ENCODE measurements at regions not wholly inside any gene's neighbourhood (a gene's known extent, or its start where the extent isn't known, plus 50 kb on each side); places are given as distances from the start of the nearest gene placed in this dataset.
A peak's percentile ranks its signal among the peaks of the same experiment; 100 is the strongest.
"Not testable (repeated sequence)": the region's sequence is repeated elsewhere in the genome, so short reads cannot be mapped to it uniquely, and the experiment has no call there.

DNA sequence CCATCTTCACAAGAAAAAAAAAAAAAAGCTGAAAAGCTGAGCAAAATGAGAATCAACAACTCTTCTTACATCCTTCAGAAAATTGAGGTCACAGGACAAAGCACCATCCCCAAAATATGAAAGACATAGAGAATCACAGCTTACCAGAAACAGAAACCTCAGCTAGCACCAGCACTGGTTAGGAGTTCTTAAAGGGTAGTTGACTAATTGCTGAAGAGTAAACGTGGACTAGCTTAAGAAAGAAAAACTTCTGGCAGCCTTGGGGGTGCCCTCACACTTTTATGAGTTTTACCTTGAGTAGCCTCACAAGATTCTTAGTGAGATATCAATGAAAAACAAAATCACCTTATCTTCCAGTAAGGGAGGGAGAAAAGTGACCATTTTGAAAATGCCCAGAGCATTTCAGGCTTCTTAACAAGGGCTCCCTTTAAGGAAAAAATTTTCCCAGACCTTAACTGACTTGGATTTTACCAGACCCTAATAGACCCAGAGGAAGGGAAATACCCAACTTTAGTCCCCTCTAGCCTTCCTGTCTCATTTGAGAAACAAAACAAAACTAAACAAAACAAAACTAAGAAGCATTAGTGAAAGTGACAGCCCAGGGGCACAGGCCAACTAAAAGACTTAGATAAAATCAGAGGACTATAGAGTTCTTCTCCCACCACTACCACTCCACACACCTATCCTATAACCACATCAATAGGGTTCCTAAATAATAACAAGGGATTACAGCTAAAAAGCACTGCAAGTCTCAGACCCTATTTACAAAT, 888.6 kb downstream of the DIAPH3 start:
- no peak overlapping the region for H3K4me3 ChIP-seq (ENCODE audit: low read length)
- DNase-seq (ENCODE audit: low read depth, low spot score), result no peak

DNA sequence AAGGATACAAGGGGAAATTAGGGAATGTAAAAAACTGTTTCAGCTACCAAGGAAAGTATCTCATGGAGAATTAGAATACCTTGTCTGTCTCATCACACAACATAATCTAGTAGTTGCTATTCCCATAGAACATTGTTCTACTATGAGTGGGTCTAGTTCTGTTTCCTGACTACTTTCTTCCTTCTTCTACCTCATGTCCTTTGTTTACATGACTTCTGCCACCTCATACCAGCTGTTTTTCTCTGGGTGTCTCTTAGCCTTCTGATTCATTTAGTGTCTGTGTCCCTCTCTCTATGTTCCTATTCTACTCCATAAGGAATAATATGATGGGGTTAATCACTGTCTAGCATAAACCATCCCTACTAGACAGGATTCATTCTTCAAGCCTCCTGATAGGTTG, 887.3 kb downstream of the DIAPH3 start:
- no peak for DNase-seq (ENCODE audit: low read depth, low spot score)
- no peak overlapping the region for H3K4me3 ChIP-seq (ENCODE audit: low read length)

DNA sequence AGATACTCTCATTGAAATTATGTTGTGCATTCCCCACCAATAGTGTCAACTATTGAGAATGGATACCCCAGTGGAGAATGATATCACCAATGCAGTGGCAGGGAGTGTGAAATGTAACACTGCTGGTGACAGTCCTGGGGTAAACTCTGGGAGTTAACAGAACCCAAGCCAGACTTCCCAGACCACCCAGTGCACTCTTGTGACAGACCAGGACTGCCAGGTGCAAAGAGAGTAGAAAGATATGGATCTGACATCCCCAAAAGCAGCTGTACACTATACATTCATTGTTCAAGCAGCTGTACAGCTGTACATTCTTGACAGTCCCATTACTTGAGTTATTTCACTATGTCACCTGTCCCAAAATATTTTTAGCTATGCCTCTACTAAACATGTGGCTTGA, 886.6 kb downstream of the DIAPH3 start:
- H3K4me3 ChIP-seq (ENCODE audit: low read length), result no peak overlapping the region

DNA sequence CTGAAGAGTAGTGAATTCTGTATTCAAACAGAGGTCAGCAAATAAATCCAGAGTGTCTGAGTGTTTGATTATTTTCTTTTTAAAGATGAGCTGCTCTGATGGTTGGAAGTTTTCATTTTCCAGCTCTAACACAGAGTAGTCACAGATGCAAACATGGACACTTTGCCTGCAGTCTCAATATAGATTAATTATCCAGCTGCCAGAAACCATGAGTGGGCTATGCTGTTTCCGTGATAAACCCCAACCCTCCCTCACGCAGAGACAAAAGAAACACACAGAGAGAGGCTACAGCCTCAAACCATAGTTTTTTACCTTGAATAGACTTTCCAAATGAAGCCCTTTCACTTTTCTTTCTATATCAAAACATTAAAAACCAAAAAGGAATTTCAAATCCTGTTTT, 884.7 kb downstream of the DIAPH3 start:
- DNase-seq (ENCODE audit: low read depth, low spot score), result no peak
- H3K4me3 ChIP-seq (ENCODE audit: low read length), result no peak overlapping the region

More for the DNA sequence above, 886.6 kb downstream of the DIAPH3 start:
- no peak for DNase-seq (ENCODE audit: low read depth, low spot score)

DNA sequence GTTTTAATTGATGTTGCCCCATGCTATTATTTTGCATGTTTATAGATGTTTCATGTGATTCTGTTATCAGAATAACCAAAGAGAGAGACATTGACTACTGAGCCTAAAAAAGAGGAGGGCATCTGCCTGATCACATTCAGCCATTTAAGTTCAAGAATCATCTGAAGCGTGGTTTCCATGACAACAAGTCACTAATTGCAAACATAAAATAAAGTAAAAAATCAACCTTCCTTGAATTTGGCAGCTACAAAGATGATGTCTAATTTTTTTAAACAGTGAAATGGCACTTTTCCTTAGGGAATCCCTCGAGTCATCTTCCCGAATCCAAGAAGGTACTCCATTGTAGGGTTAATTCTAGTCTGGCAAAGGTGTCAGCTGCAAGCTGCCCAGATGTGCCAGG, 884.2 kb downstream of the DIAPH3 start:
- no peak overlapping the region for H3K4me3 ChIP-seq (ENCODE audit: low read length)
- DNase-seq (ENCODE audit: low read depth, low spot score), result no peak

DNA sequence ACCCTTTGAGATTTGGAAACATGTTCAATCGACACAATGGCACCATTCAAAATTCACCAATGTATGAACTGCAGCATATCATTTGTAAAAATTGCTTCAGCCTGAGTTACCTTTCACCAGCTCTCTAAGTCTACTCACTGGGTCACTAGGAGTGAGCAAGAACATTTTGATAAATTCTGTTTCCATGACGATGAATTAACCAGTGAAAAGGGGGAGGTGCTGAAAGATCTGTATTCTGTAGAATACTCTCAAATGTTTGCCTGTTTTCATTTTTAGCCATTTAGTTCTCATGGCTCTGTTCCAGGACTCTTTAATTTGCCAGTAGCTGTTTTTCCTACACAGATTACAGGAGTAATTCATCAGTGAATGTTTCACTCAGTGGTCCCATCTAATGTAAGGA, 883.4 kb downstream of the DIAPH3 start:
- DNase-seq (ENCODE audit: low read depth, low spot score), result no peak
- no peak overlapping the region for H3K4me3 ChIP-seq (ENCODE audit: low read length)

DNA sequence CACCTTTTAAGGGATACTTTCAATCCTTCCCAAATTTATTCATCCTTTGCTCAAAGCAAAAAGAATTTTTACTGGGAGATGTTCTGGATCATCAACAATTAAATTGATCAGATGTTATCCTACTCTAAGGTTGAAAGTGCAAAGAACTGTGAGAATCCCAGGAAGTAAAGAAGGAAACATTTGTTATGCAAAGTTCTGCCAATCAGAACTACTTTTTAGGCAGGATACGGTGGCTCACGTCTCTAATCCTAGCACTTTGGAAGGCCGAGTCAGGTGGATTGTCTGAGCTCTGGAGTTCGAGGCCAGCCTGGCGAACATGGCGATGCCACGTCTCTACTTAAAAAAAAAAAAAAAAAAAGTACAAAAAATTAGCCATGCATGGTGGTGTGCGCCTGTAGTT, 882.3 kb downstream of the DIAPH3 start:
- no peak for DNase-seq (ENCODE audit: low read depth, low spot score)
- no peak overlapping the region for H3K4me3 ChIP-seq (ENCODE audit: low read length)

DNA sequence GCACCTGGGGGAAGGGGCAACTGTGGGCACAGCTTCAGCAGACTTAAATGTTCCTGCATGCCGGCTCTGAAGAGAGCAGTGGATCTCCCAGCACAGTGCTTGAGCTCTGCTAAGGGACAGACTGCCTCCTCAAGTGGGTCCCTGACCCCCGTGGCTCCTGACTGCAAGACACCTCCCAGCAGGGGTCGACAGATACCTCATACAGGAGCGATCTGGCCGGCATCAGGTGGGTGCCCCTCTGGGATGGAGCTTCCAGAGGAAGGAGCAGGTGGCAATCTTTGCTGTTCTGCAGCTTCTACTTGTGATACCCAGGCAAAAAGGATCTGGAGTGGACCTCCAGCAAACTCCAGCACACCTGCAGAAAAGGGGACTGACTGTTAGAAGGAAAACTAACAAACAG, 871.5 kb downstream of the DIAPH3 start:
- not testable (repeated sequence) for H3K4me3 ChIP-seq (ENCODE audit: low read length); DNase-seq (ENCODE audit: low read depth, low spot score)

DNA sequence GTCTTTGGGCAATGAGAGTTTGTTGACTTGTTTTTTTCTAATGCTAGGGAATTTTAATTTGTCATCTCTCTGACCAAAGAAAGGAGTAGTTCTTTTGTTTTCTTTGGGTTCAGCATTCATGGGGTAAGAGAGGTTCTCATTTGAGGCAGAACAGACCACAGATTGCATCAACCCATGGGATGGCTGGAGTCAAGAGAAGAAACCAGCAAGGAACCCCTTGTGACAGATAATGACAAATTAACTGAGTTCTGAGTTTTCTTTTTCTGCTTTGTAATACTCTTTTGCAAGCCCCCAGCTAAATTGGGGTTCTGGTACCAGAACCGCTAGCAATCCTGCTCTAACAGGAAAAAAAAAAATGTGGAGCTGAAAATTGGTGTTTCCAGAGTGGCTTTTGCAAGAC, 864.1 kb downstream of the DIAPH3 start:
- no peak overlapping the region for H3K4me3 ChIP-seq (ENCODE audit: low read length)
- no peak for DNase-seq (ENCODE audit: low read depth, low spot score)

DNA sequence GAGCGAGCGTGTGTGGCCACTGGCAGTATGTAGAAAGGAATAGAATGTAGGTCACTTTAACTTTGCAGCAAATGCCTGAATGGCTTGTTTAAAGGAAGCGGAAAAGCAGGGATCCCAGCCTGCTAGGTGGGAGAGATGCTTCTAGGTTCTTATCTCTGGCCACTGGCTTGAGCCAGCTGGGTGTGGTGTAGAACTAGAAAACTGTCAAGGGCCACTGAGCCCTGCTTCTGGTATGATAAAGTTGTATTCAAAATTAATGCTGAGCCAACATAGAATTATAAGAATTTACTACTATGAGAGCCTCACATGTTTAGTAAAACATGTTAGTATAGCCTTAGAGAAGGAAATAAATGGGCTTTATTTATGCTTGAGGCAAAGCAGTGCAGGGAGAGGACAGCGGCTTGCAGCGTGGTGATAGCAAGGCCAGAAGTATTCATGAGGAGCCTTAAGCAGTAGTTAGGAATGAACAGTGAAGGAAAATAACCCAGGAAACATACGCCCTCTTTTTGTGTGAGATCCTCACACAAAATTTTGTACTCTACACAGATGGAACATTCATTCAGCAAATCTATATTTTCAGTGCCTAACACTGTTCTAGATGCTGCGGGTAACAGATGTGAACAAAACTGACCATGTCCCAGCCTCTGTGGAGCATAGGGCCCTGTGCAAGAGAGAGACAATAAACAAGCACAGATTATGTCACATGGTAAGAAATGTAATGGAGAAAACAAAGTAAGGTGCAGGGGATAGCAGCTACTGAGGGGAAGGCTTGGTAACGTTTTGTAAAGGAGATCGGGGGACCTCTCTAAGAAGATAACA, 863.2 kb downstream of the DIAPH3 start:
- no peak for DNase-seq (ENCODE audit: low read depth, low spot score)
- H3K4me3 ChIP-seq (ENCODE audit: low read length), result no peak overlapping the region

DNA sequence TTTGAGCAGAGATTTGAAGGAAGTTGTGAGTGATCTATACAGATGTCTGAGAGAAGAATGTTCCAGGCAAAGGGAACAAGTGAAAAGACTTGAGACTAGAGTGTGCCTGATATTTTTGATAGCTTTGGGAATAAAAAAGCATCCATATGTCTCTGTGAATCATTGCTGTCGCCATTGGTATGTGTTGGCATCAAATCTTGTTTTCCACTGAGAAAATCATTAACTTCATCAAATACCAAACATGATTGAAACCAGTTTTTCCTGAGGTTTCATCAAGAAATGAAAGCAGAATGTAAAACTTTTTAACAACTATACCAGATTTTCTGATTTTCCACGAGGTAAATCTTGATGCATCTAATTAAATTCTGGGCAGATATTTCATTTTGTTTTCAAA, 862.6 kb downstream of the DIAPH3 start:
- no peak overlapping the region for H3K4me3 ChIP-seq (ENCODE audit: low read length)
- DNase-seq (ENCODE audit: low read depth, low spot score), result no peak

DNA sequence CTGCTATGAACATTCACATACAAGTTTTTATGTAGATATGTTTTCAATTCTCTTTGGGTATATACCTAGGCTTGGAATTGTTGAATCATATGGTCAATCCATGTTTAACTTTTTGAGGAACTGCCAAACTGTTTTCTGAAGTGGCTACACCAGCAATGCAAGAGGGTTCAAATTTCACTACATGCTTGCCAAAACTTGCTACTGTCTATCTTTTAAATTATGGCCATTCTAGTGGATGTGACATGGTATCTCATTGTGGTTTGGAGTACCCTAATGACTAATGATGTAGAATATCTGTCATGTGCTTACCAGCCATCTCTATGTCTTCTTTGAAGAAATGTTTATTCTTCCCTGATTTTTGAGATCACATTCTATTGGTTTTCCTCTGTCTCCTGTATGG, 860.3 kb downstream of the DIAPH3 start:
- no peak for DNase-seq (ENCODE audit: low read depth, low spot score)
- no peak overlapping the region for H3K4me3 ChIP-seq (ENCODE audit: low read length)

DNA sequence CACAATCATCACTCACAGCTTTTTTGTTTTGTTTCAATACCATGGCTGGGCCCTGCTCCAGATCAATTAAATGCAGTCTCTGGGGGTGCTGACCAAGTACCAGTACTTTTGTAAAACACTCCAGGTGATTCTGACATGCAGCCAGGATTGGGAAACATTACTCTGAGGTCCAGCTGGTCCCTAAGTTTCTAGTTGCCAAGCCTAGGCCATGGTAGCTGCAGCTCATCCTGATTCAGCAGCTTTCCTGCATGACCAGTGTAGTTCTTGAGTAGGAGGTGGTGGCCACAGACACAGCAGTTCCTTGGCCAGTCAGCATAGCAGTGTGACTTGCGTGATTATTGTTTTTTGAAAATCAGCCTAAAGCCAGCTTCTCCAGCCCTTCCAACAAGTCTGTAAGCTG, 859.1 kb downstream of the DIAPH3 start:
- DNase-seq (ENCODE audit: low read depth, low spot score), result no peak
- no peak overlapping the region for H3K4me3 ChIP-seq (ENCODE audit: low read length)

DNA sequence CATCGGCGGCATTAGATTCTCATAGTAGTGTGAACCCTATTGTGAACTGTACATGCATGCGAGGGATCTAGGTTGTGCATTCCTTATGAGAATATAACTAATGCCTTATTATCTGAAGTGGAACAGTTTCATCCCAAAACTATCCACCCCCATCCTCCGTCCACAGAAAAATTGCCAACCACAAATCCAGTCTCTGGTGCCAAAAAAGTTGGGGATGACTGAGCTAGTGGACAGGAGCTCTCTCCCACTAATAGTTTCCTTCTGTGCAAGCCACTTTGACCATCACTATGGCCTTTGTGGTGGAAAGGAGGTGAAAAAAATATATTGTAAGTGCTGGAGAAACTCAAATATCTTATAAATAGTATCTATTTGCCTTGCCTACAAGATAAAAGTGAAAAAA, 857.8 kb downstream of the DIAPH3 start:
- DNase-seq (ENCODE audit: low read depth, low spot score), result no peak
- H3K4me3 ChIP-seq (ENCODE audit: low read length), result no peak overlapping the region

DNA sequence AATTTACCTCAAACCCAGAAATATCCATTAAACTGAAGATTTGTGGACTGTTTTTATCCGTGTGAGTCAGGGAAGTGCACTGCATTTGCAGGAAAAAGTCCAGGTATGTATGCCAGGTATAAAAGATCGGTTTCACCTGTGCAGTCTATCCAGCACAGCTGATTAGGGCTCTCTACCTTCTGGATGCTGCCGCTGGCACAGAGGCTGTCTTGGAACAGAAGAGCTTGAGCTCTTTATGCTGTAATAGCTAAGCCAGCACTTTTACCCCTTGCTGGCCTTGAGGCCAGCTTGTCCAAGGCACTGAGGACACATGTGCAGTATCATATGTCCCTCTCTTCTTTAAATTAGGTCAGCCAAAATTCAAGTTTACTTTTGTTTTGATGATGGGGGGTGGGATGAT, 851.0 kb downstream of the DIAPH3 start:
- H3K4me3 ChIP-seq (ENCODE audit: low read length), result no peak overlapping the region
- DNase-seq (ENCODE audit: low read depth, low spot score), result no peak

DNA sequence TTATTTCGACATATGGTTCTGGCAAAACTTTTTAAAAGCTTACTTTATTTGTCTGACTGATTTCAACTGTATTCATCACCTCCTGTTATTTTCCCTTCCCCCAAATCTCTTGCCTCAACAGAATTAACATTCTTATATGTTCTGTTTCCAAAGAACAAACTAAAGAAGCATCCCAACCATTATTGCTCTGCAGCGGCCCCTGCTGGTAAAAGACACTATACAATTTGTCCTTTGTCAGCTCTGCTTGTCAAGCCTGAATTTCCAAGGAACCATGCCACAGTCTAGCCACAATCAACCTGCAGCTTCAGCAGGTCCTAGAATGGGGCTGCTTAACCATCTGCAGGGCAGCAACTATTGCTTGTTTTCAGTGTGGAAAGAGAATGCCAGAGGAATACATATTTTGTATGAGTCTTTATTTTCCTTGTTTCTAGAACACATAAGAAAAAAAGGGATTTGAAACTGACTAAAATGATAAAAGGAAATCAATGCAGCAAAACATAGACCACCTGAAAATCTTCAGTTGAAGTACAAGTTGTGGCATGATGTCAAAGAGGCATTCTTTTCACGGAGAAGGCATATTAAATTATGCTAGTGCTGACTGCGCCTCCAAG, 845.3 kb downstream of the DIAPH3 start:
- H3K4me3 ChIP-seq (ENCODE audit: low read length), result no peak overlapping the region
- DNase-seq (ENCODE audit: low read depth, low spot score), result peak; percentile 45

DNA sequence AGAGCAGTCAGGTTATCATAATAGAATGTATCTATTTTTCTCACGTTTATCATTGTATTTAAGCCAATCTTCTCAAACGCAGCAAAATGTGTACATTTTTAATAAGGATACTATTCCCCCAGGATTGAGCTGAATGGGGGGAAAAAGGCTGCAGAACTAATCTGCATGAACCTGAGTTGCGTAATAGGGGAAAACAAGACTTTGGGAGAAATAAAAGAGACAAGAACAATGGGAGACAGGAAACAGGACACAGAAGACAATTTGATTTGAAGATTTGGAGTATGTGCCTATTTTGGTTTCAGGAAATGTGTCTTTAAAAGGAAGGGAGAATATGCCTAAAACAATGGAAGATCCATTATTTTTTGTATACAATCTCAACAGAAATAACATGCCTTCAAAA, 844.5 kb downstream of the DIAPH3 start:
- H3K4me3 ChIP-seq (ENCODE audit: low read length), result no peak overlapping the region
- no peak for DNase-seq (ENCODE audit: low read depth, low spot score)

DNA sequence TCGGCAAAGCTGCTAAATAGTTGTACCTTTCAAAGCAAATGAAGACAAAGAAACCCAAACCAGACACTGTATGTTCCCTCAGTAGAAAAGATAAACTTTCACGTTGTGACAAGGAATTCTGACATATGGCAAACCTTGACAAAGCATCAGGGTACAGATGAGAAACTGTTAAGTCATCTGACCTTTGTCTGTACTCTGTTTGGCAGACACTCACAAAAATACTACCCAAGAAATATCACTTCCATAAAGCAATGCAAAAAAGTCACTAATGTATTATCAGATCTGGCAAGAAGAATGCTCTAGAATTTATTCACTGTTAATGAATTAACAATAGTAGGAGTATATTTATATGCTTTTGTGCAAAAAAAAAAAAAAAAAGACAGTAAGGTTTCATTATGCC, 843.7 kb downstream of the DIAPH3 start:
- no peak overlapping the region for H3K4me3 ChIP-seq (ENCODE audit: low read length)
- no peak for DNase-seq (ENCODE audit: low read depth, low spot score)

DNA sequence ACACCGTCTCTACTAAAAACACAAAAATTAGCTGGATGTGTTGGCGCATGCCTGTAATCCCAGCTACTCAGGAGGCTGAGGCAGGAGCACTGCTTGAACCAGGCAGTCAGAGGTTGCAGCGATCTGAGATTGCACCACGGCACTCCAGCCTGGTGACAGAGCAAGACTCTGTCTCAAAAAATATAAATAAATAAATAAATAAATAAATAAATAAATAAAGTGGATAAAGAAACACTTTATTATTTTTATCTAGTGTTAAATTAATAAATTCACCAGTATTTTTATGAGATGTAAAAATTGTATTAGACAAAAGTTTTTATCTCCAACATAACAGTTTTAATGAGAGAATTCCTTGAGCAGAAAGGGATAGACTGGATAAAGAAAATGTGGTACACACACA, 839.3 kb downstream of the DIAPH3 start:
- DNase-seq (ENCODE audit: low read depth, low spot score); H3K4me3 ChIP-seq (ENCODE audit: low read length): not testable (repeated sequence)

DNA sequence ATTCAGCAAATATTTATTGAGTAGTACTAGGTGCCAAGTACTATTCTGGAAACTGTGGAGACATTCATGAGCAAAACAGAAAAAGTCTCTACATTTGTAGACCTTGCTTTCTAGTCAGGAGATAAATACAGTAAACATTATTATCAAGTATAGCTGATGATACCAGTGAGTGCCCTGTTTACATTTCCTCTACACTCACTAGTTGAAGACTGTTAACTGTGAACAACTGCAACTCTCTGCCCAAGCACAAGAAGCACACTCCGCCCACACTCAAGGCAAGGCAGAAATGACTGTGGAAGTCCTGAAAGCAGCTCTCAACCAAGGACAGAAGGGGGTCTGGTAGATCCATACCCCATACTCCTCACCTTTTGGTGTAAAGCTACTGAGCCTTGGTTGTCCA, 837.0 kb downstream of the DIAPH3 start:
- no peak for DNase-seq (ENCODE audit: low read depth, low spot score)
- H3K4me3 ChIP-seq (ENCODE audit: low read length), result no peak overlapping the region
